NCI-H1694 treated with DMSO at 0.1 percent for 48 hours (cell line): ENCODE measurements at regions not wholly inside any gene's neighbourhood (a gene's known extent, or its start where the extent isn't known, plus 50 kb on each side); places are given as distances from the start of the nearest gene placed in this dataset.

Experiments used
- DNase-seq: peaks from one replicate; lab custom pipeline; 2025; lab: John Stamatoyannopoulos, UW

DNA sequence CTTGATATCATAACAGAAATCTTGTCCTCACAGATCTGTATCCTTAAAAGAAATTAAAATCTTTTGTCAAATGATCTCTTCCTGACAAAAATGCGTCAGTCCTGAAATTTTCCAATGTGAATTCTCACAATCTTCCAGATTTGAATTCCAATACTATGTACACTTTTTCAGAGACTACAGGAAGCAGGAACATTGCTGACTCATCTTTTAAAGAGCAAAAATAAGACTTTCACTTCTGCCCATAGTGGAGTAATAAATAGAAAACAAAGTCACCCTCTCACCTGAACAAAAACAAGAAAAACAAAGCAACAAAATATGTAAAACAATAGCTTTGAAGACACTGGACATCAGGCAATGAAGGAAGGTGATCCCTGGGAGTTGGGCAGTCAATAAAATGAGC is 167.0 kb upstream of the IPO5 start:
- DNase-seq: no peak

DNA sequence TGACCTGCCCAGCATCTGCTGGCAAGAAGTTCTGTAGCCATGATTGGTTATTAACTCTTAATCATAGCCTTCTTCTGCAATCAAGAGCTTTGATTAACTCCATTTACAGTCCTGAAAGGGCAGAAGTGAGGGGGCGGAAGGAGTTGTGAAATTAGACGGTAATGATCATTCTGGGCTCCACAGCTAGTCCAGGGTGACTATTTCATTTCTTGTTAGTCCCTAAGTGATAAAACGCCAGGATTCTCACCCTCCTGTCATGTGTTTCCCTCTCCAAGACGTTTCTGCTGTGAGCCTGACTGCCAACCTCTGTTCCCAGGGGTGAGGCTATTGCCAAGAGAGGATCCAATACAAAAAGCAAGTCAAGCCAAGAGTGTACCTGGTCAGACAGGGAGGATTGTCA is 155.9 kb upstream of the IPO5 start:
- DNase-seq: no peak

DNA sequence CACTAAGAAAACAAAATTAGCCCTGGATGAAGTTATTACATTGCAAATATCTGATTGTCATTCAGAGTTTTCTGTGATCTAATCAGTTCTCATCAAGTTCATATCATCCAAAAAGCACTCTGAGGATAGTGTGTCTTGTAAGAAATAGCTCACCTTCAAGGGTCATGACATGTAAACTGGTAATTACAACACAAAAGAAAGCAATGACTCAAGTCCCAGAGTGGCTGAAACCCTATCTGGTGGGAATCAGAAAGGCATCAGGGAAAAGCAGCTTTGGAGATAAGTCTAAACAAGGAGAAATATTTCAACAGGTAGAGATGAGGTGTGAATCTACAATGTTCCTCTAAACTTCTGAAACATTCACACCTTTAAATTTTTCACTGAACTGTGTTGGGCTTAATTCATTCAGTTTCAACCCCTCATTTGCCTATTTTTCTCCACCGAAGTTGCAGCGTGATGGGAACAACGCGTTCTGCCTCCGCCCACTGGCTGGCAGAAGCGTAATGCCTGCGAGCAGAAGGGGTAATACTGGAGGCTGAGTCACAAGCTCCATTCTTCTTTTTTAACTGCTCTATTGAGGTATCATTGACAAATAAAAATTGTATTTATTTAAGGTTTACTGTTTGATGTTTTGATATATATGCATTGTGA is 155.2 kb upstream of the IPO5 start:
- DNase-seq: no peak

DNA sequence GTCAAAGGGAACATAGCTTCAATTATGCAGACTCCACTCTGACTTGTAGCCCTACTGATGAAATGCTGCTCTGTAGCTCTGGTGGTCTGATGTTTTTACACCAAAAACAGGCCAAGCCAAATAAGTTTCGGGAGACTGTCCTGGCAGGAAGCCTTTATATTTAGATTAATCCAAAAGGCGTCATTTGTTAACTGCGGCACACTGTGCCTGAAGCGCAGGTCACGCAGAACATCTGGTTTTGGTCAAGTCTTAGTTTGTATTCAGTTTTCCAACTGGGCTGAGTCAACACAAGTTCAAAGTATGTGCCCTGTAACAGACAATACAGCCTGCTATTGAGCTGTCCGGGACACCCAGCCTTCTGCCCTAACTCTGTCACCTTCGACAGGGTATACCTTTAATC is 154.6 kb upstream of the IPO5 start:
- DNase-seq: no peak

DNA sequence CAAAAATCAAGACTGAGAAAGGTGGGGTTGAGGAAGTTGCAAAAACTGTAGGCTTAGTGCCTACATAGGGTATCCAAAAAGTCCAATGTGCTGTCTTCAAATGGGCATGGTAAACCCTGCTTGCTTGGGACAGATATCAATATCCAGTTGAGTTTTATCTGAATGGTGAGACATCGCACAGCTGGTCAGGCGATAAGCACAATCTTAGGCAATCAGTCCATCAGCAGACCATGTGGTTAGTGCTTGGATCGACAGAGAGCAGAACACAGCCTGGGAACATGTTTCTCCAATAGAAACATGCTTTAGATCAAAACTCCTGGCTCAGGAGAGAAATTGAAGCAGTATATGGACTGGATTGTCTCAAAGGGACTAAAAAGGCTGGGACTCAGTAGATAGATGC is 151.3 kb upstream of the IPO5 start:
- DNase-seq: no peak

DNA sequence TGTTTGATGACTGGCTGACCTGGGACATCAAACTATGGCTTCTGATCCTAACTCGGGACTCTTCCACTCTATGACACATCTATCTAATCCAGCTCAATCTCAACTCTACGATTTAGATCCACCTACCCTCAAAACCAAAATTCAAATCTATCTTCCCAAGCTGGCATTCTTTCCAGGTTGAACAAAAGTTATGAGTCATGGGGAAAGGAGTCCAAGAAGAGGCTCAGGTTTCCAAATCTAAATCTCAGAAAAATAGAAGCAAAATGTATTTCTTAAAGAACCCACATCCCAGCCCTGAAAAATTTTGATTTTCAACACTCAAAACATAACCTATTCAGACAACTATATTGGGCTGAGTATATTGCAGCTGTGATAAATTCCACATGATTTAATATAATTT is 143.9 kb upstream of the IPO5 start:
- no peak for DNase-seq

DNA sequence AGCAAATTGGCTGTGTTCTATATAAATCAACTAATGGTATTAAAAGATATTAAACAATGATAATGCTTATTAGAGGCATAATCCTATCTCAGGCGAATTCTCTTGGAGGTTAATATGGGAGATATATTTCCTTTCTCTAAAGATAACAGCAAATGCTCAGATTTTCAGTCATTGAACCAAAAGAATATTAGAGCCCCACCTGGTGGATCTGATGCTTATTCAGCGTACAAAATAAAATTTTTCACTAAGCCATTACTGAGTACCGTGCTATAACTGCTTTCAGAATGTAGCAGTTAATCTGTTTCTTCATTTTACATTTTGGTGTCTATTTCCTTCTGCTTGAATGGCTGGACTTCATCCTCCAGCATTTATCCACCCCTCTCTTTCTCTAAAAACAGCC is 143.3 kb upstream of the IPO5 start:
- DNase-seq: peak; percentile 22

DNA sequence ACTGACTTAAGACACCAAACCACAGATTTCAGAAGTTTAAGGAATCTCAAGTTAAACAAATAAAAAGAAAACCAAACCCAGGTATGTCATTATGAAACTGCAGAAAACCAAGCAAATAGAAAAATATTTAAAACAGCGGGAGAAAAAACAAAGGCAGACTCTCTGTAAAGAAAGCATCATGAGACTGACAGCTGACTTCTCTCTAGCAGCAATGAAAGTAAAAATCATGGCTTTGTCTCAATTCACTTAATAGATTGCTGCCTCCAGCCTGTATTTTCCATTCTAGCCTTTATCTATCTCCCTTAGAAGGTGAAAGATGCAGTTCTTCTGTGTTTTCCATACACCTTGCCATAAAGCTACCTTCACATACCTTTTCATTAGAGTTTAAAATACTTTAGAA is 131.1 kb upstream of the IPO5 start:
- DNase-seq: no peak

DNA sequence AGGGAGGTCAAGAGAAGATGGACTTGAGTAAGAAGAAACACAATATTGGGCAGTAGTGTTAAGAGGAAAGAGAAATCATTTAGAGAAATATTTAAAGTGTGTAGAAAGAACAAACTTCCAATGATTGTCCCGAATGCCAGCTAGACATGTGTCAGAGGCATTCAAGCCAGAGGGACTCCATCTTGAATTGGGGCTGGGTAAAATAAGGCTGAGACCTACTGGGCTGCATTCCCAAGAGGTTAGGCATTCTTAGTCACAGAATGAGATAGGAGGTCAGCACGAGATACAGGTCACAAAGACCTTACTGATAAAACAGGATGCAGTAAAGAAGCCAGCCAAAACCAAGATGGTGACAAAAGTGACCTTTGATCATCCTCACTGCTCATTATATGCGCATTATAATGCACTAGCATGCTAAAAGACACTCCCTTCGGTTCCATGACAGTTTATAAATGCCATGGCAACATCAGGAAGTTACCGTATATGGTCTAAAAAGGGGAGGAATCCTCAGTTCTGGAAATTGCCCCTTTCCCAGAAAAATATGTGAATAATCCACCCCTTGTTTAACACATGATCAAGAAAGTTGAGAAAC is 127.0 kb upstream of the IPO5 start:
- no peak for DNase-seq

DNA sequence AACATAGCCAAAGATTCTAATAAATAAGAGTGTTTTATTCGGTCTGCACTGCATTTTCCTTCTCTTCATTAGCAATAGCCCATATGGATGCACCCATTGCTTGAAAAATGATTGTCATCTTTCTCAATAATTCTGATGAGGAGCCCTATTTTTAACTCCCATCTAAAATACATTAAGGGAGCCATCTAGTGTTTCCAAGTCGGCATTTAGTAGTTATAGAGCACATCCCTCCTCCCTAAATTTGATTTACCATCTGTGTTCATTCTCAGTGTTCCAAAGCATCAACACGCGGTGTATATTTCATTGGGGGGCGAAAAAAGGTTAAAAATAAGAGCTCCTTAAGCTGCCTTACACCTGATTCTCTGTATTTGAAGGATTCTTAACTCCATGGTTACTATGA is 119.2 kb upstream of the IPO5 start:
- DNase-seq: peak; percentile 23

DNA sequence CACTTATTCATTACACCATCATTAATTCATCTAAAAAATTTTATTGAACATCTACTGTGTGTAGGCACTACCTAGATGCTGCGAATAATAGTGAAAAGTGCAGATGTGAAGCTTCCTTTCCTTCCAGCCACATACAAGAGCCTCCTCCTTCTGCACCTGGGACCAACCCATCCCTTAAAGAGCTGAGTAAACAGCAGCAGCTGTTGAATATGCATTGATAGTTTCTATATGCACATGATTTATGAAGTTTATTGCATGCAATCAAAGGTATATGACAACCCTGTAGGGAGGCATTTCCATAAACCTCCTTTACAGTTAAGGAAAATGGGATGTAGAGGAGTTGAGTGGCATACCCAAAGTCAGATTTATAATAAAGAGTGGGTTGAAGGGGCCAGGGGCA is 110.3 kb upstream of the IPO5 start:
- DNase-seq: no peak

DNA sequence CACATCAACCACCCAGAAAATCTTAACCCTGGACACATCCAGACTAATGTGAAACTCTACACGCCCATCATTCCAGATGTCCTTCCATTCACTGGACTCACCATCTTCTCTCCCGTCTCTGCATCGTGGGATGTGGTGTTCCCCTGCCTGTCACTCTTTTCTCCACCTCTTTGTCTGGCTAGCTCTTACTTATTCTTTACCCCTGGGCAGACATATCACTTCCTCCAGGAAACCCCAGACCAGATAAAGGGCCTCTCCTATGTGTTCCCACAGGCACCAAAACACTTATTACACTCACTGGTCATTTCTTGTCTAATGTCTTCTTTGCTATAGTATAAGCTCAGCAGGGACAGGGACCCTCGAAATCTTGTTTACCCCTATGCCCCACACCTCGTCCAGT is 109.3 kb upstream of the IPO5 start:
- no peak for DNase-seq

DNA sequence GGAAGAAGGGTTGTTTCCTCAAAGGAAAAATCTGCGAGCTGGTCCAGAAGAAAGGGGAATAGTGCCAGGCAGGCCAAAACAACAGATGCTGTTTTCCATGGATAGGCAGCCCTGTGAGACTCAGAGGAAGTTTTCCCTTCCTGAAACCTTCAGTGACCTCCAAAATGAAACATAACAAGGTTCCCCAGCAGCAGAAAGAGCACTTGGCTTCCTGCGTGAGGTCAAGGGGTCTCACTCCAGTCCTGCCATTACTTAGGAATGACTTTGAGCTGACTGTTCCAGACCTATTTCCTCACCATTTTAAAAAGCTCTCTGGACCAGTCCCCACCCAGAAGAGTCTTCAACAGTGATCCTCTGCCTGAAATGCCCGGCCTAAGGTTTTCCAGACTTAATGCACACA is 104.6 kb upstream of the IPO5 start:
- DNase-seq: no peak

DNA sequence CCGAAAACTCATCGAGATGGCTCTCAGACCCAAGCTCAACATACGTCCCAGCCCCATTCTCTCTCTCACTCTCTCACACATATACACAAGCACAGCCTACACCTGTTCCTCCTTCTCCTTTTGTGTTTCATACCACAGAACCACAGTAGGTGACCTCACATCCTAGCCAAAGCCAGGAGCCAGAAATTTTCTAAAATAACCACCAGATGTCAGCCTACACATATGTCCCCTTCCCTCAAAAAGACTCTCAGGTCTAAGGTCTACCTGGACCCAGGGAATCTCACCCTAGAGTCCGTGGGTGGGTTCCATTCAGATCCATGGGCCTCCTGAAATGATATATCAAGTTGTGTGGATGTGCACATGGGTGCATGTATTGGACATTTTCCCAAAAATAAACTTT is 104.2 kb upstream of the IPO5 start:
- no peak for DNase-seq

DNA sequence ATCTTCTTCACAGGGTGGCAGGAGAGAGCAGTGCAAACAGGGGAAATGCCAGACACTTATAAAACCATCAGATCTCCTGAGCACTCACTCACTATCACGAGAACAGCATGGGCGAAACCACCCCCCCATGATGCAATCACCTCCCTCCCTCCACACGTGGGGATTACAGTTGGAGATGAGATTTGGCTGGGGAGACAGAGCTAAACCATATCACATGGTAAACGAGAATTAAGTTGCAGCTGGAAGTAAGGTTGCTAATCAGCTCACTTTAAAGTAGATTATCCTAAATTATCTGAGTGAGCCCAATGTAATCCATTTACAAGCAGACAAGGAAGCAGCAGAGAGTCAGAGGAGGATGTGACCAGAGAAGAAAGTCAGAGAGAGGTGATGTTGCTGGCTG is 102.2 kb upstream of the IPO5 start:
- DNase-seq: no peak

DNA sequence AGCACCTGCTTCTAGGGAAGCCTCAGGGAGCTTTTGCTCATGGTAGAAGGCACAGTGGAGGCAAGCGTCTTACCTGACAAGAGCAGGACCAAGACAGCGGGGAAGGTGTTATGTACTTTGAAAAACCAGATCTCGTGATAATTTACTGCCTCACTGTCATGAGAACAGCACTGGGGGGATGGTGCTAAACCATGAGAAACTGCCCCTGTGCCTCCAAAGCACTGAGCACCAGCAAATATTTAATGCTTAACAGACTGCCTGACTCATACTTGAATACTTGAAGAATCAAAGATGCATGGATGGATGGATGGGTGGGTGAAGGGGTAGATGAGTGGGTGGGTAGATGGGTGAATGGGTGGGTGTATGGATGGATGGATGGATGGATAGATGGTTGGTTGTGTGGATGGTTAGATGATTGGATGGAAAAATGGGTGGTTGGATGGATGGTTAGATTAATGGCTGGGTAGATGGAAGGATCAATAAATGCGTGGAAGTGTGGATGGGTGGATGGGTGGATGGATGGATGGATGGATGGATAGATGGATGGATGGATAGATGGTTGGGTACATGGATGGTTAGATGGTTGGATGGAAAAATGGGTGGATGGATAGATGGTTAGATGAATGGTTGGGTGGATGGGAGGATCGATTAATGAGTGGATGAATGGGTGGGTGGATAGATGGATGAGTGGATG is 101.1 kb upstream of the IPO5 start:
- DNase-seq: no peak

DNA sequence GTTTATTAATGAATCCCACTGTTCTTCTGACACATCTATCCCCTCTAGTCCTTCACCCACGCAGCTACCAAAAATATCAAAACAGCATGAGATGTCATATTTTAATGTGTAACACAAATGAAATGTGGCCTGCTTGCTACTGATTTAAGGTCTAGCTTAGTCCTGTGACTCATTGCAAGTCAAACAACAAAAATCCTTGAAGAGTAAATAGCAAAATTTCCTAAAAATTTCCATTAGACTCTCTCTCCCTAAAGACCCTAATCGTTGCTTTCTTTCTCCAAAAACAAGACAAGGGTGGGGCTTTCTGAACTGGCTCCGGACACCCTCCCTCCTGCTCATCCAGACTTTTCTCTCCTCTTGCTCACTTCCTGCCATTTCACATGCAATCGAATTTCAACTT is 99.9 kb upstream of the IPO5 start:
- no peak for DNase-seq

DNA sequence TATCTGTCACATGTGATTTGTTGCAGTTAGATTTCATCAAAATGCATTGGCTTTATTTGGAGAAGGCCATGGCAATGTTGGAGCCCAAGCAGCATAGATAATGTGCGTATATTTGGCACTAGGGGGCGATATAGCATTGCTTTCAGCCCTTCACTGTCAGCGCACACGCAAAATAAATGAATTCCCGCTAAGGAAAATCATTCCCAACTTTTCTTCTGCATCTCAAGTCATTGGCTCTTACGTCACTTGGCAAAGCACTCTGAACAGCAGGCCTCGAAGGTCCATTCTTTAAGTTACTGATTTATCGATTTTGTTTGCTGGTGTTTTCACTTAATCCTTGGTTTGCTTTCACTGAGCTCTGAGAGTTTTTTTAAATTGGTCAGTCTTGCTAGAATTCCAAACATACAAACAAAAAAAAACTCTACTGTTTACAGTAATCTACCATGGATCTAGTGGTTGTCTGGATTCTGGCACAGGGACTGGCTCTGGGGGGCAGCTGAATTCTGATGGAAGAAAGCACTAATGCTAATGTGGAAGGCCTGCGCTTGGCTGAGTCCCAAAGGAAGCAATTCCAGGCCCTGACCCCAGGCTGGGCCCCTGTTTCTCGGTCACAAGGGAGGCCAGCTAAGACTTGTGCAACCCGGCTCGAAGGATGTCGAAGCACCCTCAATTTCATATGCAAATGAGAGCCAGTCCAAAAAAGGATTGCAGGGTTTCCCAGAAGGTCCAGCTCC is 97.7 kb upstream of the IPO5 start:
- DNase-seq: peak; percentile 69

DNA sequence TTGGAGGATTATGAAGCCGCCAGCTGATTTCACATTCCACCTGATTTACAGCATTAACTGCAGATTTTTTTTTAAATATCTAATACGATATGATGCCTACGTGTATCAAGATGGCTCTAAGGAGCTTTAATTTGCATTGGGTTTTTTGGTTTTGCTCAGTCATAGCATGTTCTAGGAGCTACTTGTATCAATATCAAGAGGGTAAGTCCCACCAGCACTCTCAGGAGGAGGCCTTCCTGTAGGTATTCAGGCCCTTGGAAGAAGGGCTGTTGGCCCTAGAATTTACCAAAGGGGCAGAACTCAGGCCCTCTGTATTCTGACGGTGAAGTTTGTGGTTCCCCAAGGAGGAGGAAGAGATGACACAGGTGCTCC is 97.2 kb upstream of the IPO5 start:
- no peak for DNase-seq

DNA sequence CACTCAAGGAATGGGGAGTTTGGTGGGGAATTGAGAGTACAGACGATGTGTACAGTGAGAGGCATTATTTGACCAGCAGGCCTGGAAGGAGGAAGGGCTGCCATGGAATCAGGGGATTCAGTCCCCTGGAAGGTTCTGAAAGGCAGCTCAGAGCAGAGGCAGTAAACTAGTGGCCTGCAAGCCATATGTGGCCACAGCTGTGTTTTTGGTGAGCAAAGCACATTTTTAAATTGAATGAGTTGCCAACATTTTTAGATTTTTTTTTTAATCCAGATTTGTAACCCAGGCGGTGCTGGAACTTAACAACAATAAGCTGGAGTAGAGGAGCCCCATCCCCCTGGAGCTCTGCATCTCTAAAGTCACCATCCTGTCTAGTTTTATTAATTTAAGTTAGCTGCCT is 95.3 kb upstream of the IPO5 start:
- DNase-seq: no peak

DNA sequence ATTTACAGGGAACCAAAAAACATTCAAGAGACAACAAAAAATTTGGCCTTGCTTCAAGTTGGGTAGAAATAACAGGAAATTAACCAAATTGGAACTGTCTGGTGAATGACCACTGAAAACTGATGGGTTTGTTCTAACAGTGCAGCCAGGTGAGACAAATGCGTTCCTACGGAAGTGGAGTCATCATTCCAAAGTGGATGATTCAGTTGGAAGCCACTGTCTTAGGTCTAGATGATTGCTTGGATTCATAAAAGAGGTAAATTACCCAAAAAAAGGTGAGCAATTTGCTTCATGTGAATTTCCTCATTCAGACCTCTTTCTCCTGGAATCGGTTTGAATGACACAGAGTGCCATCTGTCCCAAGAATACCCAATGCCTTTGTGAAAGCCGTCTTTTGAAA is 87.1 kb upstream of the IPO5 start:
- DNase-seq: no peak

DNA sequence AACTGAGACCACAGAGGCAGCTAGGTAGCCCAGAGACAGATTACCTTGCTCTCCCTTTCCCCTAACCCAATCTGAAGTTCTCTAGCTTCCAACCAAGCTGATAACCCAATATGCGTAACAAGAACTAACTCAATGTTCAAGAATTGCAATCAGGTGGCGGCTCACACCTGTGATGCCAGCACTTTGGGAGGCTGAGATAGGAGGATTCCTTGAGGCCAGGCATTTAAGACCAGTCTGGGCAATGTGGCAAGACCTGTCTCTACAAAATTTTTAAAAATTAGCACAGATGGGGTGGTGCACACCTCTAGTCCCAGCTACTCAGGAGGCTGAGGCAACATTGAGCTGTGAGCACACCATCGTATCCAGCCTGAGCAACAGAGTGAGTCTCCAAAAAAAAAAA is 86.7 kb upstream of the IPO5 start:
- no peak for DNase-seq

DNA sequence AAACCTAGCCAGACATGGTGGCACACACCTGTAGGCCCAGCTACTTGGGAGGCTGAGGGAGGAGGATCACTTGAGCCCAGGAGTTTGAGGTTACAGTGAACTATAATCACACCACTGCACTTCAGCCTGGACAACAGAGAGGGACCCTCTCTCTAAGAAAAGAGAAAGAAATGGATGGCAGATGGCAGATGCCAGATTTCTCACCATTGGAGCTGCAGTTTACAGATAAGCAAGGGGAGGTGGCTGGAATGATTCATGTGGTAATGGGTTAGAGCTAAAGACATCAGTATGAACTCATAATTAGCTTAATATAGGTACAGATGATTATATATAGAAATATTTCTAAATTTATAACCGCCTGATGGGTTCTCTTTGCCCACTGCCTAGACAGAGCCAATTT is 80.1 kb upstream of the IPO5 start:
- no peak for DNase-seq
